Liver (tissue), 8 donors: ENCODE measurements at regions not wholly inside any gene's neighbourhood (a gene's known extent, or its start where the extent isn't known, plus 50 kb on each side); places are given as distances from the start of the nearest gene placed in this dataset.

Source experiments
- DNase-seq: peaks from one replicate; pipeline ENCODE4 v3.0.0-alpha.2; 2017; ENCODE audit warnings: low spot score
- H3K27ac ChIP-seq, 2 donors: one replicate each; pipeline ENCODE4 v1.7.0; 2013; ENCODE audit warnings: inconsistent platforms in 2 of 2, low read length in 2 of 2, control low read depth in 1 of 2, low read depth in 1 of 2, mild to moderate bottlenecking in 1 of 2
- H3K27me3 ChIP-seq, 4 donors: one replicate each; pipeline versions ENCODE4 v1.6.1 to v1.7.0; 2013; ENCODE audit warnings: low read length in 3 of 4, inconsistent platforms in 1 of 4, mild to moderate bottlenecking in 1 of 4, moderate library complexity in 1 of 4; ENCODE audit not compliant: control insufficient read depth in 4 of 4, insufficient read depth in 4 of 4
- H3K36me3 ChIP-seq, 4 donors: one replicate each; pipeline versions ENCODE4 v1.6.1 to v1.7.0; 2013; ENCODE audit warnings: low read length in 3 of 4, mild to moderate bottlenecking in 3 of 4, low read depth in 1 of 4, moderate library complexity in 1 of 4; ENCODE audit not compliant: control insufficient read depth in 4 of 4, insufficient read depth in 3 of 4
- H3K4me1 ChIP-seq, 4 donors: one replicate each; pipeline versions ENCODE4 v1.6.1 to v1.7.0; 2013; ENCODE audit warnings: low read length in 3 of 4, mild to moderate bottlenecking in 3 of 4, moderate library complexity in 1 of 4; ENCODE audit not compliant: control insufficient read depth in 4 of 4, insufficient read depth in 4 of 4
- H3K4me3 ChIP-seq, 3 donors: one replicate each; pipeline versions ENCODE4 v1.6.1 to v1.7.0; 2013; ENCODE audit warnings: low read length in 3 of 3, control low read depth in 1 of 3, low read depth in 1 of 3, mild to moderate bottlenecking in 1 of 3
- H3K9ac ChIP-seq, 2 donors: one replicate each; pipeline ENCODE4 v1.7.0; 2013; ENCODE audit warnings: low read length in 2 of 2, mild to moderate bottlenecking in 2 of 2, moderate library complexity in 2 of 2, control low read depth in 1 of 2, low read depth in 1 of 2
- H3K9me3 ChIP-seq, 4 donors: one replicate each; pipeline versions ENCODE4 v1.6.1 to v1.7.0; 2013; ENCODE audit warnings: low read length in 3 of 4; ENCODE audit not compliant: control insufficient read depth in 4 of 4
- ATF3 ChIP-seq: IDR thresholded peaks from 2 replicates; pipeline ENCODE4 v1.6.1; 2016; ENCODE audit warnings: antibody characterized with exemption
- CTCF ChIP-seq: fragments of 150-350 bp; IDR thresholded peaks from 2 replicates; pipeline ENCODE4 v1.5.1; 2017; ENCODE audit warnings: improper control_type of control experiment, low read depth, low read length; ENCODE audit not compliant: missing input control
- EGR1 ChIP-seq, 2 donors: IDR thresholded peaks; 2 replicates each; pipeline ENCODE4 v1.6.1; 2016 to 2018; ENCODE audit warnings: antibody characterized with exemption in 2 of 2, low read depth in 2 of 2
- FOXA1 ChIP-seq: IDR thresholded peaks from 2 replicates; pipeline ENCODE4 v1.6.1; 2016; ENCODE audit warnings: antibody characterized with exemption
- GABPA ChIP-seq, 2 donors: IDR thresholded peaks in 1 of 2; conservative IDR thresholded peaks in 1 of 2; 2 replicates each; pipeline ENCODE4 v1.6.1; 2016; ENCODE audit warnings: antibody characterized with exemption in 2 of 2, mild to moderate bottlenecking in 1 of 2, moderate library complexity in 1 of 2
- HNF4A ChIP-seq, 2 donors: conservative IDR thresholded peaks; 2 replicates each; pipeline ENCODE4 v1.6.1; 2016; ENCODE audit warnings: antibody characterized with exemption in 2 of 2, mild to moderate bottlenecking in 2 of 2
- HNF4G ChIP-seq: IDR thresholded peaks from 2 replicates; pipeline ENCODE4 v1.6.1; 2016; ENCODE audit warnings: antibody characterized with exemption
- MAX ChIP-seq: IDR thresholded peaks from 2 replicates; pipeline ENCODE4 v1.6.1; 2016; ENCODE audit warnings: antibody characterized with exemption
- NR2F2 ChIP-seq: IDR thresholded peaks from 2 replicates; pipeline ENCODE4 v1.6.1; 2016; ENCODE audit warnings: antibody characterized with exemption
- REST ChIP-seq: IDR thresholded peaks from 2 replicates; pipeline ENCODE4 v1.6.1; 2016; ENCODE audit warnings: antibody characterized with exemption, mild to moderate bottlenecking
- RXRA ChIP-seq, 2 donors: IDR thresholded peaks; 2 replicates each; pipeline ENCODE4 v1.6.1; 2017 to 2018; ENCODE audit warnings: antibody characterized with exemption in 2 of 2, mild to moderate bottlenecking in 1 of 2
- TAF1 ChIP-seq: conservative IDR thresholded peaks from 2 replicates; pipeline ENCODE4 v1.6.1; 2016; ENCODE audit warnings: antibody characterized with exemption, mild to moderate bottlenecking
- WGBS: extraction: QIAGEN DNeasy Blood & Tissue Kit; methylation state at CpG from one replicate; pipeline ENCODE4 v1.1.7; 2013; 5-methylcytosine and 5-hydroxymethylcytosine counted together
- donor health status: healthy.
- donor health status: healthy.
- donor health status: healthy.
- donor health status: healthy.
- donor health status: healthy.

DNA sequence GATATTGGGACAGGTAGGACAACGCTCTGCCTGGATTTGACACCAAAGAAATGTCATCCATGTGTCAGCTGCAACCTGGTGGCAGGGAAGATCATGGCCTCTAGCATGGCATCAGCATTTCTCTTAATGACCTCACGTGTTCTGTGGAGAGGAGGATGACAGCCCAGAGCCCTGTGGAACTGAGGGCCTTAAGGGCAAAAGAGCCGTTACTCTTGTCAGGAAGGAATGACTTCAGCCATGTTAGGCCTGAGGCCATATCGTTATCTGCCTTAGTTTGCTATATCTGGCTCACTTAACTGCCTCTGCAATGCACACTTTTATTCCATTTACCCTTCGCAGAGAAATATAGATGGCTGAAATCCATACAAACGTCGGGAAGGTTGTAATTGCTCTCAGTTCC is 83.2 kb upstream of the PBX1 start:
- Histone ChIP-seq H3K9ac (no peak overlapping the region), H3K9me3 (no peaks in the 10 kb centered on the region), H3K4me1 (no peaks in the 10 kb centered on the region), H3K27me3 (peaks cover 0 to 7% (median 0%) of the 10 kb centered on the region in 4 donors), H3K27ac (no peak overlapping the region), H3K4me3 (no peak overlapping the region), H3K36me3 (no peaks in the 10 kb centered on the region)
- 90% methylated on average over 7 of the region's 7 CpGs for WGBS
- DNase-seq: no peak
- TF ChIP-seq REST (no peak), TAF1 (no peak), HNF4A (conservative IDR thresholded peaks at IDR 0.05) (no peak), NR2F2 (no peak), ATF3 (no peak), GABPA (IDR thresholded peaks at IDR 0.05 in 1 of 2, conservative IDR thresholded peaks at IDR 0.05 in 1 of 2) (no peak), CTCF (no peak), MAX (no peak), HNF4G (no peak)

GRCh38 chr1:164477343-164477742 is 81.6 kb upstream of the PBX1 start:
- Histone ChIP-seq H3K9ac (no peak overlapping the region), H3K36me3 (no peaks in the 10 kb centered on the region), H3K4me3 (no peak overlapping the region), H3K4me1 (no peaks in the 10 kb centered on the region), H3K27ac (no peak overlapping the region), H3K9me3 (no peaks in the 10 kb centered on the region), H3K27me3 (peaks cover 0 to 7% (median 0%) of the 10 kb centered on the region in 4 donors)
- TF ChIP-seq NR2F2: no peak
- TF ChIP-seq ATF3: no peak
- TF ChIP-seq EGR1 (IDR thresholded peaks at IDR 0.05; ENCODE audit: low read depth in 2 of 2): no peak
- 84% methylated on average over 4 of the region's 4 CpGs for WGBS
- DNase-seq: no peak

GRCh38 chr1:164479242-164479641 is 79.7 kb upstream of the PBX1 start:
- no peak overlapping the region for H3K27ac ChIP-seq
- no peak for DNase-seq
- WGBS: 67% methylated on average over 1 of the region's 1 CpG
- no peak overlapping the region for H3K4me3 ChIP-seq
- H3K9ac ChIP-seq: no peak overlapping the region
- no peaks in the 10 kb centered on the region for H3K4me1 ChIP-seq
- no peaks in the 10 kb centered on the region for H3K36me3 ChIP-seq
- no peaks in the 10 kb centered on the region for H3K9me3 ChIP-seq
- H3K27me3 ChIP-seq: peaks cover 0 to 7% (median 0%) of the 10 kb centered on the region in 4 donors
- TF ChIP-seq ATF3 (no peak), FOXA1 (no peak), REST (no peak), RXRA (IDR thresholded peaks at IDR 0.05) (no peak), EGR1 (IDR thresholded peaks at IDR 0.05; ENCODE audit: low read depth in 2 of 2) (no peak), CTCF (no peak)
